GM19463 (cell line): ENCODE measurements at regions not wholly inside any gene's neighbourhood (a gene's known extent, or its start where the extent isn't known, plus 50 kb on each side); places are given as distances from the start of the nearest gene placed in this dataset.

ENCODE experiments used
- ATAC-seq: cut with Tn5 transposase; IDR thresholded peaks from one replicate; pipeline ENCODE4 v1.9.1; 2021; ENCODE audit warnings: mild to moderate bottlenecking, moderate library complexity; ENCODE audit not compliant: unreplicated experiment

- ATAC-seq = no peak
Observed at GRCh38 chr10:128543151-128543550, 416.9 kb upstream of the MKI67 start.

- no peak for ATAC-seq
Observed at GRCh38 chr10:128545216-128545615, 419.0 kb upstream of the MKI67 start.

GRCh38 chr10:128546651-128547165, 420.5 kb upstream of the MKI67 start:
- no peak for ATAC-seq

- ATAC-seq = no peak
Observed at GRCh38 chr10:128549101-128549608, 422.9 kb upstream of the MKI67 start.

- ATAC-seq = no peak
Observed at GRCh38 chr10:128550045-128550444, 423.8 kb upstream of the MKI67 start.

- no peak for ATAC-seq
Observed at GRCh38 chr10:128551475-128551874, 425.3 kb upstream of the MKI67 start.

GRCh38 chr10:128553755-128554154, 427.5 kb upstream of the MKI67 start:
- ATAC-seq = no peak

- no peak for ATAC-seq
Observed at GRCh38 chr10:128556182-128557110, 430.2 kb upstream of the MKI67 start.

GRCh38 chr10:128557149-128557710, 431.0 kb upstream of the MKI67 start:
- no peak for ATAC-seq

- no peak for ATAC-seq
Observed at GRCh38 chr10:128560406-128560805, 434.2 kb upstream of the MKI67 start.

- ATAC-seq = no peak
Observed at GRCh38 chr10:128560993-128561392, 434.8 kb upstream of the MKI67 start.

- no peak for ATAC-seq
Observed at GRCh38 chr10:128563387-128563786, 437.2 kb upstream of the MKI67 start.

- no peak for ATAC-seq
Observed at GRCh38 chr10:128563904-128564303, 437.7 kb upstream of the MKI67 start.

- ATAC-seq = no peak
Observed at GRCh38 chr10:128566361-128566968, 440.2 kb upstream of the MKI67 start.

GRCh38 chr10:128567551-128567950, 441.3 kb upstream of the MKI67 start:
- ATAC-seq = no peak

GRCh38 chr10:128568041-128568440, 441.8 kb upstream of the MKI67 start:
- no peak for ATAC-seq

- no peak for ATAC-seq
Observed at GRCh38 chr10:128568491-128568890, 442.3 kb upstream of the MKI67 start.

GRCh38 chr10:128568990-128569945, 443.0 kb upstream of the MKI67 start:
- no peak for ATAC-seq

GRCh38 chr10:128570319-128570995, 444.2 kb upstream of the MKI67 start:
- no peak for ATAC-seq

- ATAC-seq = no peak
Observed at GRCh38 chr10:128571071-128571470, 444.8 kb upstream of the MKI67 start.
